ENCODE measurements at regions not wholly inside any gene's neighbourhood (a gene's known extent, or its start where the extent isn't known, plus 50 kb on each side); places are given as distances from the start of the nearest gene placed in this dataset.
"Not testable (repeated sequence)": the region's sequence is repeated elsewhere in the genome, so short reads cannot be mapped to it uniquely, and the experiment has no call there.

DNA sequence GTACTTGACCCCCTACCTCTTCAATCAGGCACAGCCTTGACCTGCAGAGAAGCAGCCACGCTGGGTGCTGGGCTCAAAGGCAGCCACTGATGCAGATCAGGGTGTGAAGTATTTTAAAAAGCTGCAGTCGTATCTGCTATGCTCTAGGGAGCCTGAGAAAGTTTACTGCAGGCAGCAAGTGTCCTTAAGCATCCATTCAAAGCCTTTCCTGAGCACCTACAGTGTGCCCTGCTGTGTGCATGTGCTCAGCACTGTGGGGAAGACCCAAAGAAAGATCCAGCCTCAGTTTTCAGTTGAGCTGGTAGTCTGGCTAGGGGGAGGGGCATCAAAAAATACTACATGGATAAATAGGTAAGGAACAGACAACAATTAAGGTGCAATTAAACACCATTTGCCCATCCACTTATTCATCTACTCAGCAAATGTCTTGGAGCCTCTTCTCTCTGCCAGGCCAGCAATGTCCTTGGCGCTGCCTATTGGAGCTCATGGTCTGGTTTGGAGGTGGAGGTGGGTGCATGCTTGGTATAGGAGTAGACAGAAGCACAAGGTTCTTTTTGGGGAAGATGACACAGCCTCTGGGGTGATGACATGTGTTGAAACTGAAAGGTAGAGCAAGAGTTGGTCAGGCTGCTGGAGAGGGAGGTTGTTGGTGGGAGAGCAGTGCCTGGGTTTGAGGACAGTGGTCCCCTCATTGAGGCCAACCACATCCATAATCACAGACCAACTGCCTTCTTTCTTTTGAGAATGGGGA, 85.9 kb upstream of the PRR23C start:
- in situ Hi-C loops (cut with HindIII; ENCODE audit: low sequenced_read_pairs), result no loop called here

DNA sequence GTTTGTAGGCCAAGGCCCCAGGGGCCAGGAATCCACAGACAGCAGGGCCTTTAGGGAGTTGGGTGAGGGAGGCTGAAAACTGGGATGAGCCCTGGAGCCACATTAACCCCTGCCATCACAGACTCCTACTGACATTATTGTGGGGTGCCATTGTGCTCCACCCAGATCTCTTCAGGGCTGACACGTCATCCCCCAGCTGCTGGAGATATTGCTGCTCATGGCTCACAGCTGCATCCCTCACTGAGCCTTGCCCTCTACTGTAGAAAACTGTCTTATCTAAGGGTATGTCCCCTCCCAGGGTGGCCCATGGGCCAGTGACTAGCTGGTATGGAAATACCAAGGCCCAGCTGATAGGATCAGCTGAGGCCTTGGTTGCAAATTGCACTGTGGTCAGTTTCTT, 87.3 kb upstream of the PRR23C start:
- in situ Hi-C loops (cut with HindIII; ENCODE audit: low sequenced_read_pairs), result no loop called here

More for the DNA sequence above, 85.9 kb upstream of the PRR23C start:
- no peak for DNase-seq (ENCODE audit: low spot score)

DNA sequence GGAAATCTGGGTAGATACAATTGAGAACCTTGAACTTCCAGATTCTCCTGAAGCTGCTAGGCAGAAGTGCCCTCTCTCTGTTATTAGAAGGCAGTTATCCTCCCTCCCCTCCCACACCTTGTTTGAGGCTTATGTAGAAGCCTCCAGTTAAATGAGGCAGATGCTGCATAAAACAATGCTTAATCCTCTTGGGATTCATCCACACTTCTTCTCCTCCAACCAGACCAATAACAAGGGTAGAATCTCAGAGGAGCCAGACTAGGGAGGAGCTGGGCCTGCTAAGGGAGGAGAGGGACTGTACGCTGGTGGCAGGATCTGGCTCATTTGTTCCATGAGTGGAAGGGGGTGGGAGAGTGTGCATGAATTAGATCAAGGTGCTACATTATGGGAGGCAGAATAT, 88.3 kb upstream of the PRR23C start:
- in situ Hi-C loops (cut with HindIII; ENCODE audit: low sequenced_read_pairs), result no loop called here
- no peak for DNase-seq (ENCODE audit: low spot score)

More for the DNA sequence above, 87.3 kb upstream of the PRR23C start:
- DNase-seq (ENCODE audit: low spot score), result no peak

DNA sequence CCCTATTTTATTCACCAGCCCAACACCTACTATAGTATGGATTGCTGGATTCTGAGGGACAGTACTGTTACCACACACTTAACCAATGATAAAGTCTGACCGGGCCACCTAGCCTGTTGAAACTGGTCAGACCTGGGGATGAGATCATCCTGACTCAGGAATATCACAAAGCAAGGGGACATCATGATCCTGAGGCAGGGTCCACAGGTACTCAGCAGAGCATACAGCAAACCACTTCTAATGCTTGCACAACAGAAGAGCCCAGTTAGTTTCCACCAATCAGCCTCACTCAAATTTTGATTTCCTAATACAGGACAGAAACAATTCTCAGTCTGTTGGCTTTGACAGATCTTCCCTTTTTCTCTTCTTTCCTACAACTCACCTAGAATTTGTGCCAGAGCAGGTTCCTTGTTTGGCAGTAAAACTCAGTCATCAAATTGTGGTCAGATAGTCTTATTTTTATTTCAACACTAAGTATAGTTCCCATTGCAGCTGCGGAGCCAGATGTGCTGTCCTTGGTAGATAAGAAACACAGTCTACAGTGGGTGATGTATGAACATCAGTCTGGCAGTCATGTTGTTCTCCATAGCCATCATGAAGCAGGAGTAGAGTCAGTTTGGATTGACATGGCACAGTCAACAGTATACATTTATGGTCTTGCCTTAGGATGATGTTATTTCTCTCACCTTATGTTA, 90.1 kb upstream of the PRR23C start:
- no peak for DNase-seq (ENCODE audit: low spot score)
- in situ Hi-C loops (cut with HindIII; ENCODE audit: low sequenced_read_pairs), result no loop called here

DNA sequence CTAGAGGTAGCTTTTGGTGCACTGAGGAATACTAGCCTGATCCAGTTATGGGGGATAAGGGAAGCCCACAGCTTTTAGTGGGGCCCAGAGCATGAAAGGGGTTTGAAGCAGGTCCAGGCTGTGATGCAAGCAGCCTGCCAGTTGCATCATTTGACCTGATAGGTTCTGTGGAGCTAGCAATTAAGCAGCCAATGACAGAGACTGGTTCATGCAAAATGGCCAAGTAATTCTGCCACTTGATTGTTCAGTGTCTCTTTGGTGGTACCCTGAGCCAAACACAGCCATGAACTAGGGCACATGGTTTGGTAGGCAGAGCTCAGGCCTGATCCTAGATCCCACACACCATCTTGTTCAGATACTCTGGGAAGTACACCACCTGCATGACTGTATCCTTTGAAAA, 91.0 kb upstream of the PRR23C start:
- in situ Hi-C loops (cut with HindIII; ENCODE audit: low sequenced_read_pairs), result no loop called here
- no peak for DNase-seq (ENCODE audit: low spot score)

DNA sequence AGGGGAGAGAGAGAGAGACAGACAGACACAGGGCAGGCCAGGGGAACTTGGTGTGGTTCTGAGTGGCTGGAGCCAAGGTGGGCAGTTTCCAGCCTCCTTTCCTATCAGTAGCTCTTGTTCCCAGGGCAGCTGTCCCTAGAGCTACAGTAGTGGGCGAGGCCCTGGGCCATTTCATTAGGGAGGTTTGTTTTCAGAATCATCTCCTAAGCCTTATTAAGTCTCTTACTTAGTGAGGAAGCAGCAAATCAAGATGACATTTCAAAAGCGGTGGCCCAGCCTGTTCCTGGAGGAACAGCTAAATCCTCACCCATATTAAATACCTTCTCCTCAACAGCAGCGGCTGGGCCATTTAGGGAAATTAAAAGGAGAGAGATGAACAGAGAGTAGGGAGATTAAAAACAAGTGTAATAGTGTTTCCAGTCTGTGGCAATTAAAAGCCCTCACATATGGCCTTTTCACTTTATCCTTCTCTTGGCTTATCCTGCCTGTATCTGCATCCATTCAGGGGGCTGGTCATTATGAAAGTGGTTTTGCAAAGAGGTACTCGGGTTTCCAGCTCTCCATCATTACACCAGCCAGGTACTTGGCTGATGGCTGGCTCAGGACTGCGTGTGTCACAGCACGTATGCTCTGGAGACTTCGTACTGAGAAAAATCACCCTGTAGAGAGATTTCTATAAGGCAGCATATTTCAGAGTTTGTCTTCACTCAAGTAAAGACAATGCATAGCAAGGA, 91.9 kb upstream of the PRR23C start:
- in situ Hi-C loops (cut with HindIII; ENCODE audit: low sequenced_read_pairs), result no loop called here

DNA sequence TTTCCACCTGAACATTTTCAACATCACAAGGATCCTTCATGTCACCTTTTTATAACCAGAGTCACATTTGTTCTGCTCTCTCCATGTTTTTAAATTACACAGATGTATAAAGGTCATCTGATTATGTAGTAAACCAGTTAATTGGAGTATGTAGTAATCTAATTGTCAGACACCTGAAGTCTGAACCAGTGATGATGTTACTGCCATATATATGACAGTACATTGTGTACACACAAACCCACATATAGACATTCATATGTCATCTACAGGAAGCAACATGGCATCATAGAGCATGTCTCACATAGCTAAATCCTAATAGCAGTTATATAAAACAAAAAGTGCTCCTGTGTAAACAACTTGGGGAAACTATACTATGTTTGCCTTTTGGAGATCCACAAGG, 95.9 kb upstream of the PRR23C start:
- in situ Hi-C loops (cut with HindIII; ENCODE audit: low sequenced_read_pairs), result no loop called here
- no peak for DNase-seq (ENCODE audit: low spot score)

More for the DNA sequence above, 91.9 kb upstream of the PRR23C start:
- no peak for DNase-seq (ENCODE audit: low spot score)

DNA sequence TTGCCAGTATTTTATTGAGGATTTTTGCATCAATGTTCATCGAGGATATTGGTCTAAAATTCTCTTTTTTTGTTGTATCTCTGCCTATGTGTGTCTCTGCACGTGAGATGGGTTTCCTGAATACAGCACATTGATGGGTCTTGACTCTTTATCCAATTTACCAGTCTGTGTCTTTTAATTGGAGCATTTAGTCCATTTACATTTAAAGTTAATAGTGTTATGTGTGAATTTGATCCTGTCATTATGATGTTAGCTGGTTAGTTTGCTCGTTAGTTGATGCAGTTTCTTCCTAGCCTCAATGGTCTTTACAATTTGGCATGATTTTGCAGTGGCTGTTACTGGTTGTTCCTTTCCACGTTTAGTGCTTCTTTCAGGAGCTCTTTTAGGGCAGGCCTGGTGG, 101.3 kb upstream of the PRR23C start:
- DNase-seq (ENCODE audit: low spot score); in situ Hi-C loops (cut with HindIII; ENCODE audit: low sequenced_read_pairs): not testable (repeated sequence)

DNA sequence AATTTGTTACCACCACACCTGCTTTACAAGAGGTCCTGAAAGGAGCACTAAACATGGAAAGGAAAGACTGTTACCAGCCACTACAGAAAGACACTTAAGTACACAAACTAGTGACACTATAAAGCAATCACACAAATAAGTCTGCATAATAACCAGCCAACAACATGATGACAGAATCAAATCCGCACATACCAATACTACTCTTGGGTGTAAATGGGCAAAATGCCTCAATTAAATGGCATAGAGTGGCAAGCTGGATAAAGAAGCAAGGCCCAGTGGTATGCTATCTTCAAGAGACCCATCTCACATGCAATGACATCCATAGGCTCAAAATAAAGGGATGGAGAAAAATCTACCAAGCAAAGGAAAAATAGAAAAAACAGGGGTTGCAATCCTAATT, 106.8 kb upstream of the PRR23C start:
- DNase-seq (ENCODE audit: low spot score), result no peak
- in situ Hi-C loops (cut with HindIII; ENCODE audit: low sequenced_read_pairs), result no loop called here

DNA sequence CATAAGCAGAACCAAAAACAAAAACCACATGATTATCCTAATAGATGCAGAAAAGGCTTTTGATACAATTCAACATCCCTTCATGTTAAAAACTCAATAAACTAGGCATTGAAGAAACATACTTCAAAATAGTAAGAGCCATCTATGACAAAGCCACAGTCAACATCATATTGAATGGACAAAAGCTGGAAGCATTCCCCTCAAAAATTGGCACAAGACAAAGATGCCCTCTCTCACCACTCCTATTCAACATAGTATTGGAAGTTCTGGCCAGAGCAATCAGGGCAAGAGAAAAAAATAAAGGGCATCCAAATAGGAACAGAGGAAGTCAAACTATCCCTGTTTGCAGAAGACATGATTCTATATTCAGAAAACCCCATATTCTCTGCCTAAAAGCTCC, 108.7 kb upstream of the PRR23C start:
- DNase-seq (ENCODE audit: low spot score); in situ Hi-C loops (cut with HindIII; ENCODE audit: low sequenced_read_pairs): not testable (repeated sequence)

DNA sequence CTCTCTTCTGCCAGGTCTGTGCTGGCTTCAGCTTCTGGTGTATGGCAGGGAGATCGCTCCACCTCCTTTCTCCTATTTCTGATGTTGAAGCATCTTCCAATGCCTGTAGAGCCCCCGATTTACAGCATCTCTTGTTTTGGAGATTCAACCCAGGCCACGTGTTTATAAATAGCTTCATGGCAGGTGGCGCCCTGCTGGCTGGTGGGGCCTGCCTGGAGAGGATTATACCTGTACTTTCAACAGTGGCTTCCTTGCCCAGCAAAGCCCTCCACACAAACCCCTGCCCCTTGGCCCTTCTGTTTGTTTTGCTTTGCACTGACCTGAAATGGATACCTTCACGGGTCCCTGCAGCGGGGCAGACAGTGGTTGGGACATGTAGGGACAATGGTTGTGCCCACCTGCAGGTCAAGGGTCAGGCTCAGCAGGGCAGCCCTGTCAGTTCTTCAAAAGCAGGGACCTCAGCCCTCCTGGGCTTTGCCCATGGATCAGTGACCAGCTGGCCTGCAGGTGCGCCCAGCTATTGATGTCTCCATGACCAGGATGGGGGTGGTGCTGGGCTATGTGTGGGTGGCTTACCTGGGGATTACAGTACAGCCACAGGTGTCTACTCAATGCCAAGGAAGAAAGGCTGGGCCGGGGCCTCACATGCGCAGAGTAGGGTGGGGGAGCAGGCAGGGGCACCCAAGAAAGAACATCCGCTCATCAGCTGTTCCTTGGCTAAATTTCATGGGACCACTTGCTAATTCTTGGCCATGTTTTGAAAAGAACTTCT, 112.7 kb upstream of the PRR23C start:
- in situ Hi-C loops (cut with HindIII; ENCODE audit: low sequenced_read_pairs), result no loop called here
- DNase-seq (ENCODE audit: low spot score), result no peak

DNA sequence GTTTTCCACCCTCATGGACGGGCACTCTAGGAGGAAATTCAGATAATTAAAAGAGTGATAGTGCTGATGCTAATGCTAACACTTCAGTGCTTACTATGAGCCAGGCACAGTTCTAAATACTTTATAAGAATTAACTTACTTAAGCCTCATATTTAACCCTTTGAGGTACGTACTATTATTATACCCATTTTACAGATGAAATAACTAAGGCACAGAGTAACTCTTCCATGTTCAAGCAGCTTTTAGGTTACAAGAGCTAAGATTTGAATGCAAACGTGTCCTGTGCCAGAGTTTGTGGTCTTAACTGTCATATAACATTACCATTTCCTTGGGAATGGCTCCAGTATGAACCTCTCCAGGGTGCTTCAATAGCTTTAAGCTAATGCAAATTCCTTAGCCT, 114.7 kb upstream of the PRR23C start:
- DNase-seq (ENCODE audit: low spot score), result no peak
- in situ Hi-C loops (cut with HindIII; ENCODE audit: low sequenced_read_pairs), result no loop called here

DNA sequence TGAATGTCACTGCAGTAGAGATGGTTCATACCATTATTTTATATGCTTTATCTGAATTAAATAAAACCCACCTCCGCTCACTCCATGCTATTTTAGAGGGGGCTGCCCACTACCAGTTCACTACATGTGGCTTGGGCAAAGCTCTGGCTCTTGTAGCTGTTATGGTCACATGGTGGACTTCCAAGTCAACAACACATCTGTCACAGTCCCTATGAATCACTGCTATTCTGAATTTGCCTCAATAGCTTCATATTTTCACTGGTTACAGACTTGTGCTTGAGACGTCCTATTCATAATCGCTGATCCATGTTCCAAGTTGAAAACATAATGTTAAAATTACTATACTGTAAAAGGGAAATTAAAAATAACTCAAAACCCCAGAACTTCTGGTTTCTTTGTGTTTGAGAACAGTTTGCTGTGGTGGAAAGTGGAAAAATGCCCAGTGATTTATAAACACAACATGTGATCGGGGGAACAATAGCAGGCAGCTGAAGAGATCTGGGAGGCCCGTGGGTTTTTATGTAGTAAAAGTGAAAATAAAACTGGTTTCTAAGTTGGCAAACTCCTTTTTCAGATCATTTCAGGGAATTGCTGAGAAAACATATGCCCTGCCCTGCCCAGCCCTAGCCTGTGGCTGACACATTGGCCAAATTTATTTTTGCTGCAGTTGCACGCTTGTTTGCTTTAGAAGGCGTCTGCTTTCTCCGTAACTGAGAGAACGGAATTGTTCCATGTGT, 128.8 kb upstream of the PRR23C start:
- DNase-seq (ENCODE audit: low spot score), result peak; percentile 1
- in situ Hi-C loops (cut with HindIII; ENCODE audit: low sequenced_read_pairs), result no loop called here

DNA sequence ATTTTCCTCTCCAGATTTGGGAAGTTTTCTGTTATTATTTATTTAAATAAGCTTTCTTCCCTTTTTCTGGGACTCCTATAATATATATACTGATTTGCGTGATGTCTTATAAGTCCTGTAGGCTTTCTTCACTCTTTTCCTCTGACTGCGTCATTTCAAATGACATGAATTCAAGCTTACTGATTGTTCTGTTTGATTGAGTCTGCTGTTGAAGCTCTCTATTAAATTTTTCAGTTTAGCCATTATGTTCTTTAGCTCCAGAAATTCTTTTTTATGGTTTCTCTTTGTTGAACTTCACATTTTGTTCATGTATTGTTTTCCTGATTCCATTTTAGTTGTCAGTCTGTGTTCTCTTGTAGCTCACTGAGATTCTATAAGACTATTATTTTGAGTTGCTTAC, 135.8 kb upstream of the PRR23C start:
- in situ Hi-C loops (cut with HindIII; ENCODE audit: low sequenced_read_pairs), result no loop called here
- DNase-seq (ENCODE audit: low spot score), result no peak

DNA sequence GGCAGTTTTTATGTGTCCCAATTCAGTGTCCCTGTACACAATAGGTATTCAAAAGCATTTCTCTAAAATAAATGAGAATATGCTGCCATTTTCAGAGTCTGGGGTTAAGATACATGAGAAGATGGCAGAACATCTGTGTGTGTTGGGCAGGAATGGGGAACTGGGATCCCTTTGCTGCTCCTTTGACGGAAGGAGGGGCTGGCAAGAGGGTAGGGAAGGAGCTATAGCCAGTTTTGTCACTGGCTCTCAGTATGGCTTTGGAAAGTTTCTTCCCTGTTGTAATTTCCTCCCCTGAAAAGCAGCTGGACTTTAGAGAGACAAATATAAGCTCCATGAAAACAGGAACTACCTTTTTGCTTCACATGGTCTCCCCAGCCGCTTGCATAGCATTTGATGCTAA, 137.5 kb upstream of the PRR23C start:
- in situ Hi-C loops (cut with HindIII; ENCODE audit: low sequenced_read_pairs), result no loop called here
- DNase-seq (ENCODE audit: low spot score), result no peak

DNA sequence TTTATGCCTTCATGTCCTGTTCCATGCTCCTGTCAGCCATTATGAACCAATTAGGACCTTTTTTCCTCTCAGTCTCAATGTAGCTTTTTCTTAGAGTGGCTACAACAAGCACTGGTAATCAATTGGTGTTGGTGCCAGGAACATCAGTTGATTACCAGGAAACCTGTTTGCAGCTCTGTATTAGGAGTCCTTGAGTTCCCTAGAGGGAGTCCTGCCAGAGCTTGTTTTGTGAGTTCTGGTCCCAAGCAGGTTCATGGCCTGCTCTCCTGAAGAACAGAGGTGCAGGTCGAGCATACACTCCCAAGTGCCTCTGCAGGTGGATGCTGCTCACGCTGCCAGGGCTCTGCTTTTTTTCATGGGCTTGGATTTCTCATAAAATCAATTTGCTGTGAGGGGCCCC, 137.9 kb upstream of the PRR23C start:
- in situ Hi-C loops (cut with HindIII; ENCODE audit: low sequenced_read_pairs), result no loop called here
- DNase-seq (ENCODE audit: low spot score), result no peak

DNA sequence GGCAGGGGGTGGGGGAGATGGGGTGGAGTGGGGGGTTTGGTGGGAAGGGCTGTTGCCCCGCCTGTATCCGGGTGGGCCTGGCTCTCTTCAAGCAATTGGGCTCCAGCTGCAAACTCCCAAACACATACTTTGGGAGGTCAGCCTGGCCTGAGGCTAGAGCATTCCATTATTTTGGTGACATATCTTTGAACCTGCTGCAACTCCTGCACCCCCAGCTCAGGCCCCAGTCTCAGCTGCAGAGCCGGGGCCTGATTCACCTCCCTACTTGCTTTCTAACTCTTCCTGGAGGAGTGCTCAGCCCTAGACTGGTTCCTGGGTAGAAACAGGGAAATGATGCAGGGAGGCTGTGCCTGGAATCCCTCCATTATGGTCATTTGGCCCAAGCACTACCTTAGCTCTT, 140.8 kb upstream of the PRR23C start:
- in situ Hi-C loops (cut with HindIII; ENCODE audit: low sequenced_read_pairs), result no loop called here
- no peak for DNase-seq (ENCODE audit: low spot score)

DNA sequence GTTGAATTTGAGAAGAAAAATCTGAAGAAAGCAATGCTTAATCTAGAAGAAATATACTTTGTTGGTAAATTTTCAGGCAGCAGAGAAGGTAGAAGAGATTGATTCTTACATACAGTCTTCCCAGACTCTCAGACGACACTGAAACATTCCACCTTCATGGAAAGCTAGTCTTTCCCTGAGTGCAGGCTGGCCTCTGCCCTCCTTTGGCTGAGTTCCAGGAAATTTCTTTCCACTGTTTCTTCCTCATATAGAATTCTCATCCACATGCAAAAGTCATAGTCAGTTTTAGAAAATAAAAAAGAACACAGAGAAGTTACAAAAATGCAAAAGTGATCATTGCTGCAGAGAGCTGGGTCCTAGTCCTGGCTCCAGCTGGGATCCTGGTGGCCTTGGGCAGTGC, 142.5 kb upstream of the PRR23C start:
- DNase-seq (ENCODE audit: low spot score), result no peak
- in situ Hi-C loops (cut with HindIII; ENCODE audit: low sequenced_read_pairs), result no loop called here

DNA sequence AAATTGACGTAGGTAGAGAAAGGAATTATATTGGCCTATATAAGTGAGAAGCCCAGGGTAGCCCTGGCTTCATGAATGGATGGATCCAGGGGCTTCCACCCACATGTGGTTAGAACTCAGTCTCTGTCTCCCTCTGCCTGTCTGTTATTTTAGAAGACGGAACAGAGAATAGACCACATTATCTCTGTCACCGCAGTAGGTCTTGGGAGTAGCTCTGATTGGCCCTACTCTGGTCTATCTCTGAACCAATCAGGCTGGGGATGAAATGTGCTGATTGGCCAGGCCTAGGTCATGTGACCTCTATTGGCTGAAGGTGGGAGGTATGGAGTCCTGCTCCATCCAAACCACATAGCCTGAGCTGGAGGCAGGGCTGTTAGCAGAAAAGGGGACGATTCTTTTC, 143.0 kb upstream of the PRR23C start:
- no peak for DNase-seq (ENCODE audit: low spot score)
- in situ Hi-C loops (cut with HindIII; ENCODE audit: low sequenced_read_pairs), result no loop called here
